NT2/D1 (cell line): ENCODE measurements at regions not wholly inside any gene's neighbourhood (a gene's known extent, or its start where the extent isn't known, plus 50 kb on each side); places are given as distances from the start of the nearest gene placed in this dataset.

Experiments used
- DNase-seq: peaks from one replicate; pipeline ENCODE4 v3.0.0-alpha.2; 2011; ENCODE audit warnings: low read depth, low spot score
- H3K27me3 ChIP-seq: 2 replicates; pipeline ENCODE4 v1.6.0; 2011; ENCODE audit warnings: mild to moderate bottlenecking; ENCODE audit not compliant: insufficient read length, insufficient read depth
- H3K36me3 ChIP-seq: 2 replicates; pipeline ENCODE4 v1.6.1; 2011; ENCODE audit warnings: mild to moderate bottlenecking, low read length, mixed read lengths; ENCODE audit not compliant: insufficient read depth, insufficient read length
- H3K4me1 ChIP-seq: 2 replicates; pipeline ENCODE4 v1.5.1; 2011; ENCODE audit not compliant: insufficient read depth, insufficient read length
- H3K4me3 ChIP-seq: 2 replicates; pipeline ENCODE4 v1.5.1; 2011; ENCODE audit warnings: low read depth; ENCODE audit not compliant: insufficient read length
- H3K9ac ChIP-seq: 2 replicates; pipeline ENCODE4 v1.6.0; 2011; ENCODE audit warnings: low read depth; ENCODE audit not compliant: insufficient read length
- H3K9me3 ChIP-seq: 2 replicates; pipeline ENCODE4 v1.5.1; 2011; ENCODE audit warnings: mild to moderate bottlenecking, low read length; ENCODE audit not compliant: insufficient read depth
- SUZ12 ChIP-seq: IDR thresholded peaks from 2 replicates; pipeline ENCODE4 v1.6.1; 2011; ENCODE audit not compliant: insufficient read length, insufficient read depth; ENCODE audit errors: extremely low read depth
- YY1 ChIP-seq: IDR thresholded peaks from 2 replicates; pipeline ENCODE4 v1.6.1; 2011; ENCODE audit not compliant: insufficient read length, insufficient read depth
- ZNF274 ChIP-seq: IDR thresholded peaks from 2 replicates; pipeline ENCODE4 v1.6.1; 2011; ENCODE audit warnings: mild to moderate bottlenecking, low read depth, low read length

DNA sequence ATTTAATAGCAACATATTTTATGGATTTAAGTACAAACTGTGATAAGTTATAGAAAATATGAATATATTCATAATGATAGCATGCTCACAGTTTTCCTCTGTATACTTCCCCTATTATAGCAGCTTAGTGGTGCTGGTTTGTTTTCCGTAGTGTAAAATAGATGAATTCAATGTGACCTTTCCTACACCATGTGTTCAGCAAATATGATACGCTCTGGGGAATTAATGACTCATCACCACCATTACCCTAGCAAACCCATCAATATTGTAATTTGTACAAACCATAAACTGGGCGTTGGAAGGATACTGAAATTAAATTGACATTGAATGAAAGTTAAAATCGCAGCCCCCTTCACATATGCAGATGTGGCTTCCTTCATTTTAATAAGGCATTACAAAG is 58.7 kb upstream of the CDH19 start:
- no peak for DNase-seq
- Histone ChIP-seq H3K27me3 (no peaks in the 10 kb centered on the region), H3K9me3 (no peaks in the 10 kb centered on the region), H3K9ac (no peak overlapping the region), H3K4me3 (no peak overlapping the region), H3K36me3 (no peaks in the 10 kb centered on the region), H3K4me1 (no peaks in the 10 kb centered on the region)
- TF ChIP-seq SUZ12 (no peak), YY1 (no peak), ZNF274 (no peak)

DNA sequence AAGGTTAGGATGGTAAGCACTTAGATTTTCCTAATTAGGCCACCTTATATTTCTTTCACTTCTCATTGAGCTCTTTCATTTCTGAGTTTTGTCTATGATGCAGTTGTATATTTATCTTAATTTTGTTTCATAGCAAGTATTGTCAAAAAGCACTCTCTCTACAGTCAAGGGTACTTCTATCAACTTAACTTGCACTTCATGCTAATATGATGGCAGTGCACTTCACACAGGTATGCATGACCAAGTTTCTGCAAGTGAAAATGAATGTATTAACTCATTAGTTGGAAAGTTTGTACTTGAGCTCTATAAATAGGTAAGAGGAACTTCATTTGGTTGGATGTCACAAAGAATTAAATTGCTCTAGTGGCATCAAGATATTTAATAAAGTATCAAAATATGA is 51.5 kb upstream of the CDH19 start:
- no peak for DNase-seq
- Histone ChIP-seq H3K27me3 (no peaks in the 10 kb centered on the region), H3K36me3 (no peaks in the 10 kb centered on the region), H3K4me1 (no peaks in the 10 kb centered on the region), H3K4me3 (no peak overlapping the region), H3K9me3 (no peaks in the 10 kb centered on the region), H3K9ac (no peak overlapping the region)
- no peak for TF ChIP-seq YY1
- TF ChIP-seq SUZ12, result no peak
- no peak for TF ChIP-seq ZNF274
